OCI-LY3 (cell line): ENCODE measurements at regions not wholly inside any gene's neighbourhood (a gene's known extent, or its start where the extent isn't known, plus 50 kb on each side); places are given as distances from the start of the nearest gene placed in this dataset.

ENCODE experiments used
- EZH2phosphoT487 ChIP-seq: fragments of 200-600 bp; shearing (Covaris generic); IDR thresholded peaks from 2 replicates; pipeline ENCODE4 v1.6.1; 2018; ENCODE audit warnings: antibody characterized with exemption, mixed run types, low read depth
- TF ChIP-seq, protein P1 (sequence below): fragments of 200-600, 300-600 bp; sonication (generic); IDR thresholded peaks from 2 replicates; pipeline ENCODE4 v1.5.1; 2014; ENCODE audit warnings: antibody characterized with exemption, low read length, low read depth

DNA sequence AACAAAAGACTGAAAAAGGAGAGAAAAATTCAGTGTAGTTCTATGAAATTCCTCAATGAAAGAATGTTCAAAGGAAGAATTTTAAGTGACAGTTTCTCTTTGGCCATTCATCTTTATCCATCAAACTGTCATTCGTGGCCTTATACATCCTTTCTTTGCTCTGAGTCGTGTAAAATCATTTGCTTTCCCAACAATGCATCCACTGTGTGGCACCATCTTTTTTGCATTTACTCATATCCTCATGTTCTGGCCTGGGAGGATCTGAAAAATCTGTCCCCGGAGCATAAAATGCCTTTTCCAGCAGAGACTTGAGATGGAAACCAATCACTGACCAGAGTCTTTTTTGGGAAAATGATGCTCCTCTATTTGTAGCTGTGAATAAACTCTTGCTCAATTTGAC lies 240.3 kb upstream of the ETAA1 start:
- TF ChIP-seq, protein P1, sequence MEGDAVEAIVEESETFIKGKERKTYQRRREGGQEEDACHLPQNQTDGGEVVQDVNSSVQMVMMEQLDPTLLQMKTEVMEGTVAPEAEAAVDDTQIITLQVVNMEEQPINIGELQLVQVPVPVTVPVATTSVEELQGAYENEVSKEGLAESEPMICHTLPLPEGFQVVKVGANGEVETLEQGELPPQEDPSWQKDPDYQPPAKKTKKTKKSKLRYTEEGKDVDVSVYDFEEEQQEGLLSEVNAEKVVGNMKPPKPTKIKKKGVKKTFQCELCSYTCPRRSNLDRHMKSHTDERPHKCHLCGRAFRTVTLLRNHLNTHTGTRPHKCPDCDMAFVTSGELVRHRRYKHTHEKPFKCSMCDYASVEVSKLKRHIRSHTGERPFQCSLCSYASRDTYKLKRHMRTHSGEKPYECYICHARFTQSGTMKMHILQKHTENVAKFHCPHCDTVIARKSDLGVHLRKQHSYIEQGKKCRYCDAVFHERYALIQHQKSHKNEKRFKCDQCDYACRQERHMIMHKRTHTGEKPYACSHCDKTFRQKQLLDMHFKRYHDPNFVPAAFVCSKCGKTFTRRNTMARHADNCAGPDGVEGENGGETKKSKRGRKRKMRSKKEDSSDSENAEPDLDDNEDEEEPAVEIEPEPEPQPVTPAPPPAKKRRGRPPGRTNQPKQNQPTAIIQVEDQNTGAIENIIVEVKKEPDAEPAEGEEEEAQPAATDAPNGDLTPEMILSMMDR, result no peak
- no peak for TF ChIP-seq EZH2phosphoT487
